ENCODE measurements at regions not wholly inside any gene's neighbourhood (a gene's known extent, or its start where the extent isn't known, plus 50 kb on each side); places are given as distances from the start of the nearest gene placed in this dataset.

- DNase-seq (ENCODE audit: low read depth): no peak
- no peak for TF ChIP-seq CTCF (IDR thresholded peaks at IDR 0.05; ENCODE audit: insufficient read depth, low read length)
- H3K4me3 ChIP-seq (ENCODE audit: low read depth, low read length): no peak overlapping the region
These were observed 113.2 kb downstream of the HERPUD2 start for GRCh38 chr7:35581605-35582210.

GRCh38 chr7:35576031-35576573 lies 118.8 kb downstream of the HERPUD2 start:
- no peak overlapping the region for H3K4me3 ChIP-seq (ENCODE audit: low read depth, low read length)
- no peak for DNase-seq (ENCODE audit: low read depth)
- no peak for TF ChIP-seq CTCF (IDR thresholded peaks at IDR 0.05; ENCODE audit: insufficient read depth, low read length)

- TF ChIP-seq CTCF (IDR thresholded peaks at IDR 0.05; ENCODE audit: insufficient read depth, low read length): no peak
- H3K4me3 ChIP-seq (ENCODE audit: low read depth, low read length): no peak overlapping the region
- DNase-seq (ENCODE audit: low read depth): no peak
These were observed 123.2 kb downstream of the HERPUD2 start for GRCh38 chr7:35571611-35572240.

GRCh38 chr7:35570937-35571336 lies 124.0 kb downstream of the HERPUD2 start:
- TF ChIP-seq CTCF (IDR thresholded peaks at IDR 0.05; ENCODE audit: insufficient read depth, low read length): no peak
- DNase-seq (ENCODE audit: low read depth): no peak
- H3K4me3 ChIP-seq (ENCODE audit: low read depth, low read length): no peak overlapping the region

GRCh38 chr7:35565927-35566326 lies 129.0 kb downstream of the HERPUD2 start:
- TF ChIP-seq CTCF (IDR thresholded peaks at IDR 0.05; ENCODE audit: insufficient read depth, low read length): no peak
- no peak overlapping the region for H3K4me3 ChIP-seq (ENCODE audit: low read depth, low read length)
- no peak for DNase-seq (ENCODE audit: low read depth)

GRCh38 chr7:35558841-35559240 lies 136.1 kb downstream of the HERPUD2 start:
- DNase-seq (ENCODE audit: low read depth): no peak
- no peak for TF ChIP-seq CTCF (IDR thresholded peaks at IDR 0.05; ENCODE audit: insufficient read depth, low read length)
- H3K4me3 ChIP-seq (ENCODE audit: low read depth, low read length): no peak overlapping the region
